GM12878 (cell line): ENCODE measurements at regions not wholly inside any gene's neighbourhood (a gene's known extent, or its start where the extent isn't known, plus 50 kb on each side); places are given as distances from the start of the nearest gene placed in this dataset.

Experiments
- BHLHE40 ChIP-seq, 2 experiments: fragments of 450-650 bp in 1 of 2; IDR thresholded peaks; 2 replicates each; pipeline ENCODE4 v1.6.1; 2011 to 2017; ENCODE audit warnings: low read depth in 2 of 2, borderline replicate concordance in 1 of 2, improper control_type of control experiment in 1 of 2, low read length in 1 of 2, mild to moderate bottlenecking in 1 of 2
- CTCF ChIP-seq, 3 experiments: IDR thresholded peaks in 2 of 3; conservative IDR thresholded peaks in 1 of 3; 2 replicates each; pipeline ENCODE4 v1.5.1; 2011; ENCODE audit warnings: low read depth in 3 of 3, low read length in 3 of 3, mild to moderate bottlenecking in 3 of 3, control low read depth in 2 of 3, moderate library complexity in 2 of 3, inconsistent platforms in 1 of 3, mixed read lengths in 1 of 3; ENCODE audit not compliant: control insufficient read depth in 2 of 3, insufficient read depth in 1 of 3; ENCODE audit errors: extremely low read depth in 1 of 3
- EZH2 ChIP-seq: IDR thresholded peaks from 2 replicates; pipeline ENCODE4 v1.6.1; 2012; ENCODE audit warnings: low read depth, mild to moderate bottlenecking, control low read depth, inconsistent platforms, low read length, borderline replicate concordance; ENCODE audit not compliant: control insufficient read depth
- POLR2A ChIP-seq: IDR thresholded peaks from 2 replicates; pipeline ENCODE4 v1.6.1; 2011; ENCODE audit warnings: low read depth, mild to moderate bottlenecking, low read length
- POLR2AphosphoS5 ChIP-seq: IDR thresholded peaks from 2 replicates; pipeline ENCODE4 v1.6.1; 2011; ENCODE audit warnings: mild to moderate bottlenecking, low read length, inconsistent platforms
- TCF12 ChIP-seq: IDR thresholded peaks from 2 replicates; pipeline ENCODE4 v1.6.1; 2011; ENCODE audit warnings: low read depth, mild to moderate bottlenecking, low read length
- TF ChIP-seq, protein P1 (sequence below): fragments of 450-650 bp; IDR thresholded peaks from 2 replicates; pipeline ENCODE4 v1.6.1; 2016; ENCODE audit warnings: mild to moderate bottlenecking, moderate library complexity, borderline replicate concordance

DNA sequence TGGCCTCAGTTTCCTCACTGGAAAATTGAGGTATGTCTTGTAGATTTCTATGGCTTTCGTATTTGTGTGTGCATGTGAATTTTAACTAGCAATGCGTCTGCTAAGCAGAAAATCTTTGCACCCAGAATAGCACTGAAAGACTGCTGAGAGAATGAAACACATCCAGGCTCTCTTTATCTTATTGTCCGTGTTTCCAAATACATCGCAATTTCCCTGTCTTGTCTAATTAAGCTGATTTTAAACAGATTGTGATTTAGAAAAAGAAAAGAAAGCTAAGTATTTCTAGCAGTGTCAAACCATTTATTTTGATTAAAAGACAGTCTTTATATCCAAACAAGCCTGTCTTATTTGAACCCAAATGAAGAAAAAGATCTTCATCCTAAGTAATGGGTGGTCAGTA, 168.6 kb downstream of the PMP22 start:
- TF ChIP-seq, protein P1, sequence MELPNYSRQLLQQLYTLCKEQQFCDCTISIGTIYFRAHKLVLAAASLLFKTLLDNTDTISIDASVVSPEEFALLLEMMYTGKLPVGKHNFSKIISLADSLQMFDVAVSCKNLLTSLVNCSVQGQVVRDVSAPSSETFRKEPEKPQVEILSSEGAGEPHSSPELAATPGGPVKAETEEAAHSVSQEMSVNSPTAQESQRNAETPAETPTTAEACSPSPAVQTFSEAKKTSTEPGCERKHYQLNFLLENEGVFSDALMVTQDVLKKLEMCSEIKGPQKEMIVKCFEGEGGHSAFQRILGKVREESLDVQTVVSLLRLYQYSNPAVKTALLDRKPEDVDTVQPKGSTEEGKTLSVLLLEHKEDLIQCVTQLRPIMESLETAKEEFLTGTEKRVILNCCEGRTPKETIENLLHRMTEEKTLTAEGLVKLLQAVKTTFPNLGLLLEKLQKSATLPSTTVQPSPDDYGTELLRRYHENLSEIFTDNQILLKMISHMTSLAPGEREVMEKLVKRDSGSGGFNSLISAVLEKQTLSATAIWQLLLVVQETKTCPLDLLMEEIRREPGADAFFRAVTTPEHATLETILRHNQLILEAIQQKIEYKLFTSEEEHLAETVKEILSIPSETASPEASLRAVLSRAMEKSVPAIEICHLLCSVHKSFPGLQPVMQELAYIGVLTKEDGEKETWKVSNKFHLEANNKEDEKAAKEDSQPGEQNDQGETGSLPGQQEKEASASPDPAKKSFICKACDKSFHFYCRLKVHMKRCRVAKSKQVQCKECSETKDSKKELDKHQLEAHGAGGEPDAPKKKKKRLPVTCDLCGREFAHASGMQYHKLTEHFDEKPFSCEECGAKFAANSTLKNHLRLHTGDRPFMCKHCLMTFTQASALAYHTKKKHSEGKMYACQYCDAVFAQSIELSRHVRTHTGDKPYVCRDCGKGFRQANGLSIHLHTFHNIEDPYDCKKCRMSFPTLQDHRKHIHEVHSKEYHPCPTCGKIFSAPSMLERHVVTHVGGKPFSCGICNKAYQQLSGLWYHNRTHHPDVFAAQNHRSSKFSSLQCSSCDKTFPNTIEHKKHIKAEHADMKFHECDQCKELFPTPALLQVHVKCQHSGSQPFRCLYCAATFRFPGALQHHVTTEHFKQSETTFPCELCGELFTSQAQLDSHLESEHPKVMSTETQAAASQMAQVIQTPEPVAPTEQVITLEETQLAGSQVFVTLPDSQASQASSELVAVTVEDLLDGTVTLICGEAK, result no peak
- TF ChIP-seq POLR2A (no peak), POLR2AphosphoS5 (no peak), BHLHE40 (IDR thresholded peaks at IDR 0.05; ENCODE audit: borderline replicate concordance in 1 of 2, low read depth in 2 of 2, low read length in 1 of 2) (no peak), TCF12 (no peak), EZH2 (no peak), CTCF (IDR thresholded peaks at IDR 0.05 in 2 of 3, conservative IDR thresholded peaks at IDR 0.05 in 1 of 3; ENCODE audit: control insufficient read depth in 2 of 3, extremely low read depth in 1 of 3, insufficient read depth in 1 of 3, low read depth in 3 of 3, low read length in 3 of 3) (no peak)
